MM.1S (cell line): ENCODE measurements at regions not wholly inside any gene's neighbourhood (a gene's known extent, or its start where the extent isn't known, plus 50 kb on each side); places are given as distances from the start of the nearest gene placed in this dataset.

Source experiments
- CTCF ChIP-seq: fragments of 300-600 bp; sonication (generic); IDR thresholded peaks from 2 replicates; pipeline ENCODE4 v1.5.1; 2016; ENCODE audit warnings: antibody characterized with exemption, low read length, mixed read lengths
- EZH2 ChIP-seq: fragments of 300-600 bp; sonication (generic); optimal IDR thresholded peaks from 2 replicates; pipeline ENCODE3; 2017; ENCODE audit warnings: low read depth, mild to moderate bottlenecking, antibody characterized with exemption, low read length, mixed read lengths
- EZH2phosphoT487 ChIP-seq: fragments of 300-600 bp; sonication (generic); IDR thresholded peaks from 2 replicates; pipeline ENCODE4 v1.6.1; 2018; ENCODE audit warnings: antibody characterized with exemption, low read length

GRCh38 chr3:5047764-5048419, 68.7 kb downstream of the BHLHE40 start:
- no peak for TF ChIP-seq CTCF
- TF ChIP-seq EZH2phosphoT487 = no peak
- TF ChIP-seq EZH2 = no peak
